ENCODE measurements at regions not wholly inside any gene's neighbourhood (a gene's known extent, or its start where the extent isn't known, plus 50 kb on each side); places are given as distances from the start of the nearest gene placed in this dataset.
"Not testable (repeated sequence)": the region's sequence is repeated elsewhere in the genome, so short reads cannot be mapped to it uniquely, and the experiment has no call there.

- no peaks in the 10 kb centered on the region for H3K4me1 ChIP-seq
- H3K9me3 ChIP-seq: no peaks in the 10 kb centered on the region
- H3K27me3 ChIP-seq (ENCODE audit: insufficient read depth in 3 of 3, low read length in 2 of 3): no peaks in the 10 kb centered on the region
- intact Hi-C loops (cut with DNase I): no loop called here
- no peak overlapping the region for H3K27ac ChIP-seq
- no peaks in the 10 kb centered on the region for H3K36me3 ChIP-seq (ENCODE audit: insufficient read depth in 1 of 2, low read depth in 1 of 2)
- no peak overlapping the region for H3K4me3 ChIP-seq
- ATAC-seq: no peak
- WGBS, 3 donors: 75 to 86% (median 79%) methylated on average over 5 of the region's 5 CpGs
- TF ChIP-seq CTCF (IDR thresholded peaks at IDR 0.05): no peak
- no peak for DNase-seq
Measured at GRCh38 chr2:48050711-48051110, 144.4 kb upstream of the FBXO11 start.

DNA sequence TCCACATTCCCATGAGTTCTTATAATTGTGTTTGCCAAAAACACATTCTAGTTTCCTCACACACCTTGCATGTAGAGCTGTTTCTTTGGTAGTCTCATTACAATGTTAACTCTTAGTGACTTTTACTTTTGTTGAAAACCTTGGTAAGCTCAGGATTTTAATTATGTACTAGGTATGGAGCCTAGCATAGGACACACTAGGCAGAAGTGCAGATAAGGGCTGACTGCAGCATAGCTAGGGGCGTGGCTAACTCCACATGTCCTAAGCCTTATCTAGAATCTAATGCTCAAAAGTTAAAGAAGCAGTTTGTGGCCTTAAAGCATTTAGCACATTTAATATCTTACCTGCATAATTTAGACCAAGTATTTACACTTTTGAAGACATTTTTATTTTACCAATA, 153.7 kb upstream of the FBXO11 start:
- Histone ChIP-seq H3K27ac (no peak overlapping the region), H3K4me3 (no peak overlapping the region), H3K4me1 (no peaks in the 10 kb centered on the region), H3K27me3 (ENCODE audit: insufficient read depth in 3 of 3, low read length in 2 of 3) (peaks cover 0 to 2% (median 0%) of the 10 kb centered on the region in 3 donors), H3K36me3 (ENCODE audit: insufficient read depth in 1 of 2, low read depth in 1 of 2) (no peaks in the 10 kb centered on the region), H3K9me3 (no peaks in the 10 kb centered on the region)
- intact Hi-C loops (cut with DNase I): no loop called here
- DNase-seq (no peak), ATAC-seq (no peak)
- no peak for TF ChIP-seq CTCF (IDR thresholded peaks at IDR 0.05)
- WGBS, 3 donors: 90 to 92% (median 90%) methylated on average over 1 of the region's 1 CpG

DNA sequence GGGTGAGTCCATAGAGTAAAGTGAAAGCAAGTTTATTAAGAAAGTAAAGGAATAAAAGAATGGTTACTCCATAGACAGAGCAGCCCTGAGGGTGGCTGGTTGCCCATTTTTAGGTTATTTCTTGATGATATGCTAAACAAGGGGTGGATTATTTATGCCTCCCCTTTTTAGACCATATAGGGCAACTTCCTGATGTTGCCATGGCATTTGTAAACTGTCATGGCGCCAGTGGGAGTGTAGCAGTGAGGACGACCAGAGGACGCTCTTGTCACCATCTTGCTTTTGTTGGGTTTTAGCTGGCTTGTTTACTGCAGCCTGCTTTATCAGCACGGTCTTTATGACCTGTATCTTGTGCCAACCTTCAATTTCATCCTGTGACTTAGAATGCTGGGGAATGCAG, 155.4 kb upstream of the FBXO11 start:
- H3K27ac ChIP-seq; H3K27me3 ChIP-seq (ENCODE audit: insufficient read depth in 3 of 3, low read length in 2 of 3); ATAC-seq; H3K4me3 ChIP-seq; intact Hi-C loops (cut with DNase I); H3K4me1 ChIP-seq; DNase-seq; H3K9me3 ChIP-seq; H3K36me3 ChIP-seq (ENCODE audit: insufficient read depth in 1 of 2, low read depth in 1 of 2): not testable (repeated sequence)
- 50 to 61% (median 56%) methylated on average over 3 to 4 of the region's 4 CpGs for WGBS, 3 donors

GRCh38 chr2:48065096-48065495, 158.8 kb upstream of the FBXO11 start:
- intact Hi-C loops (cut with DNase I): no loop called here

DNA sequence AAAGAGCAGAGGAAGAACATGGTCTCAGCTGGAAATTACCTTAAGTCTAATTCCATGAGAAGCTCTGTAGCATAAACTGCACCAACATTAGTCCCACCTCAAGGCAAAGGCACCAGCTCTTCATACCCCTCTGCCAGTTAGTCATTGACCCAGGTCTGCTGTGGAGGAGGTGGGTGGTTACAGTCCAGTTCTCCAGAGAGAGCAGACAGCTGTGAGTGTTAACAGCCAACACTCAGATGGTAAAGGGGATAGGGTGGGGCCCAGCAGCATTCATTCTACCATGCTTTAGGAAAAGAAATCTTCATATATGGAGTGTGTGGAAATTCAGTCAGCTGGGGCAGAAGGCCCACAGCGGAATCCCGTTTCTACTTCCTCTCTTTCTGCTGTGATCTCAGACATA, 159.7 kb upstream of the FBXO11 start:
- ATAC-seq: no peak
- 37 to 63% (median 46%) methylated on average over 2 of the region's 2 CpGs for WGBS, 3 donors
- TF ChIP-seq CTCF (IDR thresholded peaks at IDR 0.05): no peak
- Histone ChIP-seq H3K27me3 (ENCODE audit: insufficient read depth in 3 of 3, low read length in 2 of 3) (peaks cover 0 to 2% (median 0%) of the 10 kb centered on the region in 3 donors), H3K9me3 (no peaks in the 10 kb centered on the region), H3K36me3 (ENCODE audit: insufficient read depth in 1 of 2, low read depth in 1 of 2) (no peaks in the 10 kb centered on the region), H3K4me3 (no peak overlapping the region), H3K4me1 (no peaks in the 10 kb centered on the region), H3K27ac (no peak overlapping the region)
- intact Hi-C loops (cut with DNase I): no loop called here
- no peak for DNase-seq

More at GRCh38 chr2:48065096-48065495, 158.8 kb upstream of the FBXO11 start:
- H3K9me3 ChIP-seq: no peaks in the 10 kb centered on the region
- H3K27ac ChIP-seq: no peak overlapping the region
- DNase-seq (no peak), ATAC-seq (no peak)
- peaks cover 0 to 2% (median 0%) of the 10 kb centered on the region in 3 donors for H3K27me3 ChIP-seq (ENCODE audit: insufficient read depth in 3 of 3, low read length in 2 of 3)
- H3K4me3 ChIP-seq: no peak overlapping the region
- no peaks in the 10 kb centered on the region for H3K4me1 ChIP-seq
- H3K36me3 ChIP-seq (ENCODE audit: insufficient read depth in 1 of 2, low read depth in 1 of 2): no peaks in the 10 kb centered on the region
- TF ChIP-seq CTCF (IDR thresholded peaks at IDR 0.05): no peak

Data from psoas muscle (tissue), 7 donors.